Right lobe of liver (tissue), 6 donors: ENCODE measurements at regions not wholly inside any gene's neighbourhood (a gene's known extent, or its start where the extent isn't known, plus 50 kb on each side); places are given as distances from the start of the nearest gene placed in this dataset.

Experiments
- ATAC-seq, 4 donors: fragments of 200-7000 bp; cut with Tn5 transposase; one replicate each; pipeline ENCODE4 v1.9.1; 2020; ENCODE audit warnings: mild to moderate bottlenecking in 4 of 4, moderate library complexity in 4 of 4
- DNase-seq, 3 donors: peaks; one replicate each; pipeline ENCODE4 v3.0.0-alpha.2; 2020
- H3K27ac ChIP-seq, 3 donors: fragments of 200-600 bp; one replicate each; pipeline ENCODE4 v1.8.0; 2022
- H3K27me3 ChIP-seq, 2 donors: fragments of 200-600 bp; one replicate each; pipeline ENCODE4 v1.8.0; 2022
- H3K36me3 ChIP-seq, 4 donors: fragments of 200-600 bp; sonication (generic) in 1 of 4; one replicate each; pipeline versions ENCODE4 v1.5.1 to v1.8.0; 2017 to 2022; ENCODE audit warnings: control low read depth in 1 of 4
- H3K4me1 ChIP-seq, 4 donors: fragments of 200-600 bp; sonication (generic) in 1 of 4; one replicate each; pipeline versions ENCODE4 v1.5.1 to v1.8.0; 2017 to 2022; ENCODE audit warnings: control low read depth in 1 of 4
- H3K4me3 ChIP-seq, 3 donors: fragments of 200-600 bp; one replicate each; pipeline ENCODE4 v1.8.0; 2022
- H3K9me3 ChIP-seq, 4 donors: fragments of 200-600 bp; sonication (generic) in 1 of 4; one replicate each; pipeline versions ENCODE4 v1.5.1 to v1.8.0; 2017 to 2022; ENCODE audit warnings: control low read depth in 1 of 4
- CTCF ChIP-seq, 4 donors: fragments of 200-600 bp in 3 of 4; fragments of 450-650 bp in 1 of 4; IDR thresholded peaks; one replicate each; pipeline versions ENCODE4 v1.5.1 to v1.8.0; 2016 to 2022; ENCODE audit warnings: antibody characterized with exemption in 4 of 4, mild to moderate bottlenecking in 2 of 4
- POLR2A ChIP-seq: fragments of 450-650 bp; IDR thresholded peaks from one replicate; pipeline ENCODE4 v1.6.1; 2017; ENCODE audit warnings: antibody characterized with exemption, mild to moderate bottlenecking
- WGBS: methylation state at CpG from one replicate; pipeline ENCODE4 v1.1.6; 2018; ENCODE audit warnings: low coverage, low lambda C conversion rate; ENCODE audit not compliant: insufficient coverage; ENCODE audit errors: missing lambda C conversion rate; 5-methylcytosine and 5-hydroxymethylcytosine counted together
- intact Hi-C, 2 donors: fragments of 100-400 bp; cut with DNase I; formaldehyde crosslinking; loops; one replicate each; pipeline versions ENCODE4 v1.11.2 to v1.14.1; 2022
- donor health status: DM: no; HTN: yes; CAD: no.
- donor health status: DM: no; HTN: no; CAD: no.
- donor health status: DM: no; HTN: no; CAD: no.
- donor health status: DM: no; HTN: yes; CAD: no.
- donor health status: DM: no; HTN: yes; CAD: no.

- Histone ChIP-seq H3K4me1 (no peaks in the 10 kb centered on the region), H3K4me3 (no peak overlapping the region), H3K27me3 (no peaks in the 10 kb centered on the region), H3K36me3 (no peaks in the 10 kb centered on the region), H3K9me3 (no peaks in the 10 kb centered on the region), H3K27ac (no peak overlapping the region)
- ATAC-seq (no peak), DNase-seq (no peak)
- intact Hi-C loops = no loop called here
- WGBS = 60% methylated on average over 3 of the region's 3 CpGs
- TF ChIP-seq CTCF (IDR thresholded peaks at IDR 0.05) (no peak), POLR2A (no peak)
Measured at GRCh38 chr1:38235705-38236104, 189.1 kb upstream of the POU3F1 start.

GRCh38 chr1:38231941-38232340 lies 185.3 kb upstream of the POU3F1 start:
- H3K36me3 ChIP-seq = no peaks in the 10 kb centered on the region
- H3K9me3 ChIP-seq = no peaks in the 10 kb centered on the region
- H3K4me3 ChIP-seq = no peak overlapping the region
- ATAC-seq (no peak), DNase-seq (no peak)
- no peaks in the 10 kb centered on the region for H3K27me3 ChIP-seq
- no peak overlapping the region for H3K27ac ChIP-seq
- TF ChIP-seq CTCF (IDR thresholded peaks at IDR 0.05) (no peak), POLR2A (no peak)
- intact Hi-C loops = no loop called here
- H3K4me1 ChIP-seq = no peaks in the 10 kb centered on the region
- WGBS = no CpG with 5 or more reads among the region's 1 CpG

- Histone ChIP-seq H3K9me3 (no peaks in the 10 kb centered on the region), H3K4me1 (no peaks in the 10 kb centered on the region), H3K4me3 (no peak overlapping the region), H3K27ac (no peak overlapping the region), H3K36me3 (no peaks in the 10 kb centered on the region), H3K27me3 (no peaks in the 10 kb centered on the region)
- ATAC-seq (no peak), DNase-seq (no peak)
- intact Hi-C loops = no loop called here
- 67% methylated on average over 2 of the region's 3 CpGs for WGBS
- TF ChIP-seq POLR2A = no peak
- no peak for TF ChIP-seq CTCF (IDR thresholded peaks at IDR 0.05)
Measured at GRCh38 chr1:38228718-38229117, 182.1 kb upstream of the POU3F1 start.

- Histone ChIP-seq H3K9me3 (no peaks in the 10 kb centered on the region), H3K27me3 (no peaks in the 10 kb centered on the region), H3K36me3 (no peaks in the 10 kb centered on the region), H3K4me3 (no peak overlapping the region), H3K4me1 (no peaks in the 10 kb centered on the region), H3K27ac (no peak overlapping the region)
- 93% methylated on average over 3 of the region's 3 CpGs for whole genome bisulfite sequencing
- no peak for DNase-seq
- intact Hi-C loops = no loop called here
- no peak for ATAC-seq
- no peak for TF ChIP-seq CTCF (IDR thresholded peaks at IDR 0.05)
- no peak for TF ChIP-seq POLR2A
Measured at GRCh38 chr1:38225745-38226144, 179.2 kb upstream of the POU3F1 start.

- no peak overlapping the region for H3K4me3 ChIP-seq
- H3K4me1 ChIP-seq = no peaks in the 10 kb centered on the region
- ATAC-seq (no peak), DNase-seq (no peak)
- intact Hi-C loops = no loop called here
- H3K36me3 ChIP-seq = no peaks in the 10 kb centered on the region
- no peaks in the 10 kb centered on the region for H3K27me3 ChIP-seq
- H3K9me3 ChIP-seq = no peaks in the 10 kb centered on the region
- TF ChIP-seq CTCF (IDR thresholded peaks at IDR 0.05) (no peak), POLR2A (no peak)
- H3K27ac ChIP-seq = no peak overlapping the region
Measured at GRCh38 chr1:38223391-38223790, 176.8 kb upstream of the POU3F1 start.
